HG03575 (cell line): ENCODE measurements at regions not wholly inside any gene's neighbourhood (a gene's known extent, or its start where the extent isn't known, plus 50 kb on each side); places are given as distances from the start of the nearest gene placed in this dataset.
"Not testable (repeated sequence)": the region's sequence is repeated elsewhere in the genome, so short reads cannot be mapped to it uniquely, and the experiment has no call there.

Experiments used
- ATAC-seq: cut with Tn5 transposase; IDR thresholded peaks from one replicate; pipeline ENCODE4 v1.9.1; 2021; ENCODE audit not compliant: unreplicated experiment, insufficient number of reproducible peaks, low FRiP score; ENCODE audit errors: extremely low read depth

DNA sequence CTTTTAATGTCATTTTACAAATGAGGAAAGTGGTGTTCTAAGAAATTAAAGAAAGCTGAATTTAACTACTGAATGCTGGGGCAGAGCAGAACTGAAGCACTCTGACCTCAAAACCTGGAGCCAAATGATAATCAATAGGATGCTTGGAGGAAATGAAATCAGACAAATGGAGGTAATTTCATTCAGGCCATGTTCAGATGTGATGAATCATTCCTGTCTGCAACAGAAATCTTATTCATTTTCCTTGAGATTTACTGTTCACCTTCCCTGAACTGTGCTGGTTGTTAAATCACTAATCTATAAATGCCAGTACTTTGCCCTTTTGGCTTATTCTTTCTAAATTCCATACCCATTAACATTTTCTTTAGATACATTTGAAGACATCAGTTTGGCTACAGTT lies 85.6 kb upstream of the SNX7 start:
- ATAC-seq, result no peak

DNA sequence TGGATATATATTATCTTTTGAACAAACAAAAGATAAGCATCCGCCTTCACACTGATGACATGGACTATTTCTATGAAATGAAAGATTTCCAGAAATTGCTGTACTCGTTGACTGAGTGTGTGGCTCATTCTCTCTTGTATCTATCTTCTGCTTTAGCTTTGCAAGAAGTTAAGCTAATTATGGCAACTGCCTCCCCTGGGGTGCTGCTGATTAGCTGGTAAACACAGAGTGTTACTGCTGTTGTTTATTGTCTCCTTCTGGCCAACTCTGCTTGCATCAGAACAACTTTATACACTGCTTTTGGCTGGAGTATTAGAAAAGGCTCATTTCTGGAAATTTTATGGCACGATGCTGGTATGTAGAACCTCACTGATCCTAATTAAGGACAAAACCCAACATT lies 95.6 kb upstream of the SNX7 start:
- ATAC-seq, result no peak

DNA sequence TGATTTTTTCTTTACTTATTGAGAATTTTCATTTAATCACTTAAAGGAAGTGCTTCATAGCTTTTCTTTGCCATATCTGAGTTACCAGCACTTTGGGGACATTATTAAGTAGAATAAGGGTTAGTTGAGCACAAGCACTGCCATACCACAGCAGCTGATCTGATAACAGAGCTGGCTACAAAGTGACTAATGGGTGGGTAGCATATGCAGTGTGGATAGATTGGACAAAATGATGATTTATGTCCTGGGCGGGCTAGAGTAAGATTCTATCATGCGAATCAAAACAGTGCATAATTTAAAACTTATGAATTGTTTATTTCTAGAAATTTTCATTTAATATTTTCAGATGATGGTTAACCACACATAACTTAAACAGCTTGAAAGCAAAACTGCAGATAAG lies 102.2 kb upstream of the SNX7 start:
- no peak for ATAC-seq

DNA sequence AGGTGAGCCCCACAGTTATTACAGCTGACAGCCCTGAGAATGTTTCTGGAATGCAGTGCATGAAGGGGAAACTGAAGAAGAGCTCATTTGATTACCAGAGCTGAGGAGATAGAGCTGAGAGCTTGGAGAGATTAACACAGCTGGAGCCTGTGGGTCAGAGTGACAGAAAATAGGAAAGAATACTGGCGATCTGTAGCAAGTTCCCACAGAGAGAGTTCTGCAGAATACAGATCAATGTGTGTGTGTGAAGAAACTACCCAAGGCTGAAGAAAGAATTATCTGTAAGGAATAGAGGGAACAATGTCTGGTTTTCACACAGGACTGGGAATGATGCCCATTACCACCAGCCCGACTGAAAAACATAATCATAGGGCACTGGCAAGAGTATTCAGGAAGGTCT lies 103.6 kb upstream of the SNX7 start:
- ATAC-seq, result no peak

DNA sequence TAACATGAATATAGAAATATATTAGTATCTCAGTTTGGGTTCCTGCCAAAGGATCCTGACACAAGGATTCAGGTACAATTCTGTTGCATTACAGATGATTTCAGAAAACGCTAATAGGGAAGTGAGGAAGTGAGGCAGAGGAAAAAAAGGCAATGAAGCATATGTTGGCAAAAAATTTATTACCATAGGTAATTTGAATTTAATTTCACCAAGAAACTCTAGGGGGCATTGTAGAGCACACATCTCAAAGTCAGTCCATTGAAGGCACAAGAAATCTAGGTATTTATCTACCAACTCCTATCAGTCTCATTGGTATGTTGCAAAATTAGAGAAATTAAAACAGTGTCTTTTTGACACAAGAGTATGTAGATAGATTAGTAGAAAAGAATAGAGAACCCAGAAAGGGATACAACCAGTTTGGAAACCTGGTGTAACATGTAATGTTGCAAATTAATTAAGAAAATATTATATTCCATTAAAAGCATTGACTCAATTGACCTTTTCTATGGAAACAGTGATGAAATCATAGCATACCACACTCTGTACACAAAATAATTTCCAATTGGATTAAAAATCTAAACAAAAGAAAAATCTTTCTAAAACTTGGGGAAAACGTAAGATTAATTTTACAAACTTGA lies 104.9 kb upstream of the SNX7 start:
- no peak for ATAC-seq

DNA sequence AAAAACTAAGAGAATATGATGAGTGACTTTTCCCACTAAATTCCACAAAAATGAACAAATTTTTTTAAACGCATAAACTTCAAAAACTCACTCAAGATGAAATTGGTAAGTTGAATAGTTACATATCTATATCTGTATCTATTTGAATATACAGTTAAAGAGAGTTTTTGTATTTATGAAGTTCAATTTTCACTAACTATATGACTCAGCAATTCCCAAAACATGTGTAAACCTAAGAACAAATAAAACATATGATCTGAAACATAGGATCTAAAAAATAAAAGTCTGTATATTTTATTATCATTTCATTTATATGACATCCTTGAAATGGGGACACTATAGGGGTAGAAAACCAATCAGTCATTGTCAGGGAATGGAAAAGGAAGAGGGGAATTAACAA lies 105.7 kb upstream of the SNX7 start:
- no peak for ATAC-seq

DNA sequence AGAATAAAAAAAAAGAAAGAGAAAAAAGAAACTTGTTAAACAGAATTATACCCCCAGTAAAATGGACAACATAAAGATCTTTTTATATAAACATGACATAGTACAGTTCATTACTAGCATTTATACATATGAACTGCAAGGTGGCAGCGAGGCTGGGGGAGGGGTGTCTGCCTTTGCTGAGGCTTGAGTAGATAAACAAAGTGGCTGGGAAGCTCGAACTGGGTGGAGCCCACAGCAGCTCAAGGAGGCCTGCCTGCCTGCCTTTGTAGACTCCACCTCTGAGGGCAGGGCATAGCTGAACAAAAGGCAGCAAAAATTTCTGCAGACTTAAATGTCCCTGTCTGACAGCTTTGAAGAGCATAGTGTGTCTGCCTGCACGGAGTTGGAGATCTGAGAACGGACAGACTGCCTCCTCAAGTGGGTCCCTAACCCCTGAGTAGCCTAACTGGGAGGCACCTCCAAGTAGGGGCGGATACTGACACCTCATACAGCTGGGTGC lies 108.9 kb upstream of the SNX7 start:
- ATAC-seq, result not testable (repeated sequence)

DNA sequence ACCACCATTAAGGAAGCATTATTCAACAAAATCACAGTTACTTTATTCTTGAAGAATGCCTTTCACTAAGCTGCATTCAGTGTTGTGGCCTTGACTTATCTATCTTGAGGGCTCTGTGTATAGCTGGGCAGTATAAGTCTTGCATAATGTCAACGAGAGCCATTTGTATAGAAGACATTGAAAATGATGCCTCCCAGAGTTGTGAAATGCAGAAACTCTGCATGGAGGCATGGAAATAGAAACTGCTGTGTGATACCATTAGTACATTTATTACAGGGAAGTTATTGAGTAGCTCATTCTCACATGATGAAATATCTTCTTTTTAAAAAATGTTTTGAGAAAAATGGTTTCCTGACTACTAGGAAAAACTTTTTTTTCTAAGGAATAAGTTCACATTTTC lies 111.4 kb upstream of the SNX7 start:
- ATAC-seq, result no peak

DNA sequence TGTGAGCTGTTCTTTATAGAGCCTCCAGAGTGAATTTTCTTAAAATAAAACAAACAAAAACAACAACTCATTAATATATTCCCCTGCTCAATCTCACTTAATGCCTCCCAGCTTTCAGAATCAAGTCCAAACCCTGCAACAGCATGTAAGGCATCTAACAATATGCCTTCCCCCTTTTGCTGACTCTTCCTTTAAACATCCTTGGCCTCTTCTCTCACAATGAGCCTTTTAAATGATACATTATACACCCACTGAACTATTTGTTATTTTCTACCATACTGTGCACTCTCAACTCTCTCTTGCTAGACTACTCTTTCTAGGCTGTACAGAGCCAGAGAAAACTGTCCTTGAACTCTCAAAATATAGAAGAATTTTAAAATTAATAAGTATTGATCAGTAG lies 115.2 kb upstream of the SNX7 start:
- no peak for ATAC-seq

DNA sequence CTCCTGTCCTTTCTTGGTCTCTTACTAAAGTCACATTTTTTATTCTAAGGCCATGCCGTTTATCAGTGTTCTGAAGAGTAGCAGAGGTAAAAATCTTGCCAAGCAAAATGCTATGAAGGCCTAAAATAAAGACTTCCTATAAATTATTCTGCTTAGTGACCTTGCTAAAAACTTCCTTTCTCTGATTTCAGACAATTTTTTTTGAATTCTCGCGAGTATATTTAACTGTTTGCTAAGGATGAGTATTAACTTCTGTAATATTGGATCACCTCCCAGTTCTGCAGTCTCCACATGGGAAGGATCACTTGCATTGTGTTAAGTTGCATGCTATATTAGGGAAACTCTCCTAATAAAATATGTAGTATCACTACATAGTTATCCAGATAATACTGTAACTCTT lies 123.4 kb upstream of the SNX7 start:
- ATAC-seq, result no peak

DNA sequence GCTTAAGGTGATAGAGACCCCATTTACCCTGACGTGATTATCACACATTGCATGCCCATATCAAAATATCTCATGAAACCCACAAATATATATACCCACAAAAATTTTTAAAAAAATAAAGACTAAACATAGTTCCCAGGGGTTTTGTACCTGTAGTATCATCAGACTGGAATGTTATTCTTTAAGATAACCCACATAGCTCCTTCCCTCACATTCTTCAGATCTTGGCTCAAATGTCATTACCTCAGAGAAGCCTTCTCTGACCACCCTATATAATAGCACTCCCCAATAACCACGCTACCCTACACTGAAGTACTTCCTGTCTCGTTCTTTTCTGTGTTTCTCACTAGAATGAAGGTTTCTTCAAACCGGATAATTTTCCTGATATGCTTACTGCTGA lies 138.3 kb upstream of the SNX7 start:
- ATAC-seq, result no peak

DNA sequence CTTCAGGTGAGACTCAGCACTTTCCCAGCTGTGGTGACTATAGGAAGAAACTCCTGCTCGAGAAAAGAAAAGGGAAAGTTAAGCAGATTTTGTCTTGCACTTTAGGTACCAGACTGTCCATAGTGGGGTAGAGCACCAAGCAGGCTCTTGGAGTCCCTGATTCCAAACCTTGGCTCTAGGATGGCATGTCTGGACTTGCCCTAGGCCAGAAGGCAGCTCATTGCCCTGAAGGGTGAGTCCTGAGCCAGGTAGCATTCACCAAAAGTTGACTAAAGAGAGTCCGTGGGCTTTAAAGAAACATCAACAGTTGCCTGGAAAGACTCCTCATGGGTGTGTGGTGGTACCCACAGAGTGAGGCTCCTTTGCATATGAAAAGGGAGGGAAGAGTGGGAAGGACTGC lies 145.2 kb upstream of the SNX7 start:
- no peak for ATAC-seq

DNA sequence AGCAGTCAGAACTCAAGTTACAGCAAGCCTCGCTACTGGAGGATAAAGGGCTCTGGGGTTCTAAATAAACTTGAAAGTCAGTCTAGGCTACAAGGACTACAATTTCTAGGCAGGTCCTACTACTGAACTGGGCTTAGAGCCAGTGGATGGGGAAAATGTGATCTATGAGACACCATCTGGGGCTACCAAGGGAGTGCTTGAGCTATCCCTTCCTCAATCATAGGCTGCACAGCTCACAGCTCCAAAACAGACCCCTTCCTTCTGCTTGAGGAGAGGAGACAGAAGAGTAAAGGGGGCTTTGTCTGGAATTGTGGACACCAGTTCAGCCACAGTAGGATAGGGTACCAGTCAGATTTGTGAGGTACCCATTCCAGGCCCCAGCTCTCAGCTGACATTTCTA lies 145.8 kb upstream of the SNX7 start:
- no peak for ATAC-seq

DNA sequence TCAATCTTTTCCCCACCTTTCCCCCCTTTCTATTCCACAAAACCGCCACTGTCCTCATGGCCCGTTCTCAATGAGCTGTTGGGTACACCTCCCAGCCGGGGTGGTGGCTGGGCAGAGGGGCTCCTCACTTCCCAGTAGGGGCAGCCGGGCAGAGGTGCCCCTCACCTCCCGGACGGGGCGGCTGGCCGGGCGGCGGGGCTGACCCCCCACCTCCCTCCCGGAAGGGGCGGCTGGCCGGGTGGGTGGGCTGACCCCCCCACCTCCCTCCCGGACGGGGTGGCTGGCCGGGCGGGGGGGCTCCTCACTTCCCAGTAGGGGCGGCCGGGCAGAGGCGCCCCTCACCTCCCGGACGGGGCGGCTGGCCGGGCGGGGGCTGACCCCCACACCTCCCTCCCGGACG lies 149.3 kb upstream of the SNX7 start:
- not testable (repeated sequence) for ATAC-seq

DNA sequence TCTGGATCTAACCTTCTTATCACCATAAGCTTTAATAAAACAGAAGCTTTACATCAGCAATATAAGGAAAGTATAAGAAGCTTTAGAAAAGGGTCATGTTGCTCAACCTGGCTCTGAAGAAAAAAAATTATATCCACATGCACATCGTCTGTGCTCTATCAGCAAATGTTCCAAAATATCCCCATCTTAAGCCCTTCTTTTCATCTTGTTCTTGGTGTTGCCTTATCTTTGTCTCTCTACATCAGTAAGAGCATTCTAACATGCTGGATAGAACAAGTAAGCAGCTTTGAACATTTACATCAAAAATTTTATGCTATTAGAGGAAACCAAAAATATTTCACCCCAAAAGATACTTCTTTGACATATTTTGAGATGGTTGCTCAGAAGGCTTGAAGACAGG lies 157.8 kb upstream of the SNX7 start:
- no peak for ATAC-seq

DNA sequence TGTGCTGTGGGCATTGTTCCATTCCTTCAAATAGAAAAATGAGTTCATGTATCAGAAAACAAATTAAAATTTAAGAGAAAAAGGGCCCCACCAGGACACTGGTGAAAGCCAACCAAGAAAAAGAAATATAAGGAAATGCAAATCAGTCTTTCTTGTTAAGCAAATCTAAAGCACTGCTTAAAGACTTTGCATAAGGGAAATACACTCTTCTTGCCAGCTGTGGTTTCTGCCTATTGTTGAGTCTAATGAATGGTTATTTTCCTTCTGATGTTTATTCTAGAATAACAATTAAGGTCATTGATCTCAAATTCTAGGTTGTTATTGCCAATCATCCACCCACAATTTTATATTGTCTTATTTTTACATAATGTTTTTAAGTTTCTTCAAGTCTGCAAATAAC lies 158.6 kb upstream of the SNX7 start:
- ATAC-seq, result no peak

DNA sequence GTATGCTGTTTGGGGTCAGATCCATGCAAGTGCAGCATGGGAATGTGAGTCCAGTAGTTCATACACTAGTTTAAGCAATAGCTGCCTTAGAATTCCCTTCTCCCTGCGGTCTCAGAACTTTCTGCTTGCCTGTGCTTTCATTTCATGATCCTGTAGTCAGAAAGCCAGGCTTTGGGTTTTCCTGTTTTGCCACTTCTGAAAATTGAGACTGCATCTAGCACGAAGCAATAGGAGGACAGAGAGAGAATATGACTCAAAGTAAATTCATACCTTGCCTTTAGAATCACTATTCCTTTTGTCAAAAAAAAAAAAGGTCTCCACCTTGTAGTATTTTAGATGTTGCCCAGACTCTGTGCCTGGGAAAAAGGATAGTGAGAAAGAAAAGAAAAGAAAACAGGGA lies 161.2 kb upstream of the SNX7 start:
- ATAC-seq, result no peak

DNA sequence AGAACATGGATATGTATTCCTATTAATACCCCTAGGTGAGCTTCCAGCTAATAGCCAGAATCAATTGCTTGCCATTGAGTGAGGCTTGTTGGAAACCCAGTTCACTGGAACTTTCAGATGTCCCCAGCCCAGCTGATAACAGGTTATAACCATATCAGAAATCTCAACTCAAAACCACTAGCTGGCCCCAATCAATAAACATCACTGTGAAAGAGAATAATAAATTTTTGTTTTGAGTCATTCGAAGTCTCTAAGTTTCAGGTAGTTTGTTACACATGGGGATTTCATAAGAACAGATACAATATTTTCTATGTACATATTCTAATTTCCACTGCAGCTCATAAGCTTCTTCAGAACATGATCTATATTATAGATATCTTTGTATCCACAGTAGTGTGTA lies 162.9 kb upstream of the SNX7 start:
- no peak for ATAC-seq

DNA sequence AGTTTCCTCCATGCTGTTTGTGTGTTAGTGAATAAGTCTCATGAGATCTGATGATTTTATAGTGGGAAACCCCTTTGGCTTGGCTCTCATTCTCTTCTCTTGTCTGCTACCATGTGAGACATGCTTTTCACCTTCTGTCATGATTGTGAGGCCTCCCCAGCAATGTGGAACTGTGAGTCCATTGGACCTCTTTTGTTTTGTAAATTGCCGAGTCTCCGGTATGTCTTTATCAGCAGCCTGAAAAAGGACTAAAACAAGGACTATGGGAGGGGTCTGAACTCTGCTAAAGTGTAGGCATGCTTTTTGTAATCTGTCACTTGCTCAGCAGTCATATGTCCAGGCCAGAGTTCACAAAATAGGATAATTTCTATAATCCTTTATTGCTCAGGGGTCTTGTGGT lies 164.0 kb upstream of the SNX7 start:
- ATAC-seq, result no peak

DNA sequence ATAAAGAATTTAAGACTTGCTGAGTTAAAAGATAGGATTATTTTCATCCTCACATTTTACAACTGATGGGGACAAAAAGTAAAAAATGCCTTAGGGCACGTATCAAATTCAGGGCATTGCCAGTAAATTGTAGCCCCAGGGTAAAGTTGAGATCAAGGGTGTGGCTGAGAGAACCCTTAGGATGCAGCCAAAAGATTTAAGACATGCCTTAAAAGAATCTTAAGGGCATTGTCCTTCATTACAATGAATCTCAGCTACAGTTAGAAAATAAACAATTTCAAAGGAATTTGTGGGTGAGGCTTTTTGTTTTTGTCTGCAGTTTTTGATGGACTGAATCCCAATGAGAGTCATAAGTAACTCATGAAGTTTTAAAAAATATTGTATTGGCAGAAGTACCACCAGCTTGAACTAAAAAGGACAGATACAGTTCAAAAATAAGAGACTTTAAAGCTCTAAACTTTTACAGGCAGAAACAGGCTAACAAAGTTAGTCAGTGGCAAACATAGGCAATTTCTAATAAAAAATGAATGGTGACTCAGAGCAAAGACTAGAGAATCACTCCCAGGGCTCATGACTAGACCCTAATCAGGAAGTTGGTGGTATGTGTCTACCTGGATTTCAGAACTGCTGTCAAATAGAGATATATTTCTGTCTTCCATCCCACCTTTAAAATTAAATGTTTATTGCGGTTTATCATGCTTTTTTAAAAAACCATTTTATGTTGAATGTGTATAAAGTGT lies 165.1 kb upstream of the SNX7 start:
- ATAC-seq, result no peak

DNA sequence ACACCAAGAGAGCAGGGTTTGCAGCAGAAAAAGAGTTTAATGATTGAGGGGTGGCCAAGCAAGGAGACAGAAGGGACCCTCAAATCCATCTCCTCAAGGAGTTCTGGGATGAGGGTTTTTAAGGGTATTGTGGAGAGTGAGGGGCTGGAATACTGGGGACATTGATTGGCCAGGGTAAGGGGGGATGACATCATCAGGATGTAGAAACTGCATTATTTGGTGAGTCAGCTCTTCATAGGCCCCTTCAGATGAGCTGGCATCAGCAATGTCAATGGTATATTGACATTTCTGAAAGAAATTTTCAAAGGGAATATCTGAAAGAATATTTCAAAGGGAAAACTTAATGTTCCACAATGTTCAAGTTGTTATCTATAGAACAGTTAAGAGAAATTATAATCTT lies 168.1 kb upstream of the SNX7 start:
- no peak for ATAC-seq
